Adrenal gland (tissue), 9 donors: ENCODE measurements at regions not wholly inside any gene's neighbourhood (a gene's known extent, or its start where the extent isn't known, plus 50 kb on each side); places are given as distances from the start of the nearest gene placed in this dataset.

Experiments used
- DNase-seq, 7 donors: peaks; one replicate each; pipeline ENCODE4 v3.0.0-alpha.2; 2019 to 2020
- H3K27ac ChIP-seq, 5 donors: fragments of 200-600 bp; sonication (generic) in 4 of 5; 1 replicate in 3 of 5; 2 replicates in 2 of 5; pipeline versions ENCODE4 v1.5.1 to v1.8.0; 2016 to 2020; ENCODE audit warnings: mild to moderate bottlenecking in 1 of 5
- H3K27me3 ChIP-seq: fragments of 200-600 bp; 2 replicates; pipeline ENCODE4 v1.8.0; 2021
- H3K36me3 ChIP-seq, 2 donors: fragments of 200-600 bp; replicated peaks in 1 of 2; 1 replicate in 1 of 2; 2 replicates in 1 of 2; pipeline versions ENCODE4 v1.5.1 to v1.8.0; 2018 to 2022
- H3K4me1 ChIP-seq, 2 donors: fragments of 200-600 bp; replicated peaks in 1 of 2; 1 replicate in 1 of 2; 2 replicates in 1 of 2; pipeline versions ENCODE4 v1.5.1 to v1.8.0; 2018 to 2021
- H3K4me3 ChIP-seq, 4 donors: fragments of 200-600 bp; sonication (generic) in 3 of 4; one replicate each; pipeline ENCODE4 v1.5.1; 2016 to 2018
- H3K9me3 ChIP-seq, 3 donors: fragments of 200-600 bp; sonication (generic) in 1 of 3; replicated peaks in 1 of 3; 1 replicate in 2 of 3; 2 replicates in 1 of 3; pipeline versions ENCODE4 v1.5.1 to v1.8.0; 2016 to 2021
- CTCF ChIP-seq, 6 experiments: fragments of 450-650 bp in 4 of 6; fragments of 200-600 bp in 2 of 6; sonication (generic) in 1 of 6; IDR thresholded peaks; 1 replicate in 5 of 6; 2 replicates in 1 of 6; pipeline versions ENCODE4 v1.5.1 to v1.8.0; 2016 to 2021; ENCODE audit warnings: antibody characterized with exemption in 6 of 6, mild to moderate bottlenecking in 2 of 6, moderate library complexity in 1 of 6
- POLR2A ChIP-seq, 2 donors: fragments of 450-650 bp; IDR thresholded peaks; one replicate each; pipeline ENCODE4 v1.6.1; 2017; ENCODE audit warnings: antibody characterized with exemption in 2 of 2, mild to moderate bottlenecking in 2 of 2, moderate library complexity in 1 of 2
- WGBS, 4 donors: extraction: QIAGEN DNeasy Blood & Tissue Kit in 2 of 4; methylation state at CpG; one replicate each; pipeline versions ENCODE4 v1.1.5 to v1.1.7; 2013 to 2017; 5-methylcytosine and 5-hydroxymethylcytosine counted together
- intact Hi-C, 2 donors: fragments of 100-400 bp; cut with DNase I; formaldehyde crosslinking; loops; one replicate each; pipeline versions ENCODE4 v1.14.1 to v1.15.0; 2022 to 2023
- donor health status: healthy with polysubstance abuse.
- donor health status: Bipolar disorder and iron deficiency.
- donor health status: DM: yes; HTN: yes; CAD: no.
- donor health status: DM: no; HTN: no; CAD: no.
- donor health status: DM: no; HTN: no; CAD: no.

- Histone ChIP-seq H3K36me3 (no peaks in the 10 kb centered on the region), H3K9me3 (no peaks in the 10 kb centered on the region), H3K27me3 (no peaks in the 10 kb centered on the region), H3K4me1 (no peaks in the 10 kb centered on the region), H3K27ac (no peak overlapping the region), H3K4me3 (no peak overlapping the region)
- WGBS, 4 donors: 56 to 88% (median 75%) methylated on average over 1 of the region's 1 CpG
- intact Hi-C loops: no loop called here
- no peak for DNase-seq
- TF ChIP-seq CTCF (IDR thresholded peaks at IDR 0.05) (no peak), POLR2A (IDR thresholded peaks at IDR 0.05) (no peak)
Measured at GRCh38 chr22:34437140-34437539, 516.9 kb upstream of the LARGE1 start.

GRCh38 chr22:34454598-34454997 lies 534.3 kb upstream of the LARGE1 start:
- DNase-seq: no peak
- Histone ChIP-seq H3K4me1 (no peaks in the 10 kb centered on the region), H3K27ac (no peak overlapping the region), H3K27me3 (no peaks in the 10 kb centered on the region), H3K36me3 (no peaks in the 10 kb centered on the region), H3K4me3 (no peak overlapping the region), H3K9me3 (no peaks in the 10 kb centered on the region)
- no peak for TF ChIP-seq POLR2A (IDR thresholded peaks at IDR 0.05)
- no peak for TF ChIP-seq CTCF (IDR thresholded peaks at IDR 0.05)
- 34 to 57% (median 53%) methylated on average over 2 of the region's 2 CpGs for WGBS, 4 donors
- intact Hi-C loops: no loop called here

- intact Hi-C loops: no loop called here
- no peaks in the 10 kb centered on the region for H3K9me3 ChIP-seq
- TF ChIP-seq POLR2A (IDR thresholded peaks at IDR 0.05): no peak
- TF ChIP-seq CTCF (IDR thresholded peaks at IDR 0.05): no peak
- no peak overlapping the region for H3K4me3 ChIP-seq
- H3K27me3 ChIP-seq: no peaks in the 10 kb centered on the region
- no peaks in the 10 kb centered on the region for H3K36me3 ChIP-seq
- H3K4me1 ChIP-seq: no peaks in the 10 kb centered on the region
- 53 to 56% (median 54%) methylated on average over 4 of the region's 4 CpGs for WGBS, 4 donors
- DNase-seq: no peak
- no peak overlapping the region for H3K27ac ChIP-seq
Measured at GRCh38 chr22:34462795-34463194, 542.5 kb upstream of the LARGE1 start.

- no peak overlapping the region for H3K4me3 ChIP-seq
- no peak overlapping the region for H3K27ac ChIP-seq
- WGBS, 4 donors: 63 to 80% (median 71%) methylated on average over 3 of the region's 3 CpGs
Measured at GRCh38 chr22:34475886-34476285, 555.6 kb upstream of the LARGE1 start.

More at GRCh38 chr22:34475886-34476285, 555.6 kb upstream of the LARGE1 start:
- Histone ChIP-seq H3K4me1 (no peaks in the 10 kb centered on the region), H3K27me3 (no peaks in the 10 kb centered on the region), H3K9me3 (no peaks in the 10 kb centered on the region), H3K36me3 (no peaks in the 10 kb centered on the region)
- TF ChIP-seq CTCF (IDR thresholded peaks at IDR 0.05): no peak
- DNase-seq: no peak
- intact Hi-C loops: no loop called here
